PC-9 (cell line): ENCODE measurements at regions not wholly inside any gene's neighbourhood (a gene's known extent, or its start where the extent isn't known, plus 50 kb on each side); places are given as distances from the start of the nearest gene placed in this dataset.

Source experiments
- BruUV-seq: library from RNA; stranded (reverse); fragments of 400-500 nt; replicated peaks from 2 replicates; lab custom pipeline; 2021; lab: Mats Ljungman, UMichigan
- CTCF ChIA-PET: fragments of 300-600 bp; sonication (Branson Sonifier 250); formaldehyde crosslinking; loops from one replicate; lab custom pipeline; 2022; ENCODE audit warnings: antibody characterized with exemption; lab: Charles Lee
- POLR2A ChIA-PET: fragments of 300-600 bp; sonication (Branson Sonifier 250); formaldehyde crosslinking; loops from one replicate; lab custom pipeline; 2022; ENCODE audit warnings: antibody characterized with exemption; ENCODE audit not compliant: unreplicated experiment; lab: Charles Lee
- DNase-seq, 2 experiments: peaks; one replicate each; pipeline versions ENCODE4 v3.0.0 to v3.0.0-alpha.2; 2015 to 2022; ENCODE audit warnings: mixed read lengths in 1 of 2
- H2AFZ ChIP-seq: fragments of 200-600 bp; sonication (generic); 2 replicates; pipeline ENCODE4 v1.8.1; 2017; ENCODE audit warnings: antibody characterized with exemption
- H3F3A ChIP-seq: fragments of 200-600 bp; sonication (generic); 2 replicates; pipeline ENCODE4 v1.8.1; 2017; ENCODE audit warnings: antibody characterized with exemption, mild to moderate bottlenecking, low read depth; ENCODE audit not compliant: insufficient read depth
- H3K27ac ChIP-seq: fragments of 200-600 bp; sonication (generic); 2 replicates; pipeline ENCODE4 v1.6.1; 2016; ENCODE audit warnings: mixed run types
- H3K27me3 ChIP-seq: fragments of 200-600 bp; sonication (generic); 2 replicates; pipeline ENCODE4 v1.6.1; 2016; ENCODE audit warnings: low read depth, mixed run types; ENCODE audit not compliant: insufficient read depth
- H3K36me3 ChIP-seq: fragments of 200-600 bp; sonication (generic); 2 replicates; pipeline ENCODE4 v1.6.1; 2016; ENCODE audit warnings: low read depth, mixed run types
- H3K4me1 ChIP-seq: fragments of 200-600 bp; sonication (generic); replicated peaks from 2 replicates; pipeline ENCODE4 v1.6.1; 2016; ENCODE audit warnings: mixed run types; ENCODE audit not compliant: insufficient read depth
- H3K4me2 ChIP-seq: fragments of 200-600 bp; sonication (generic); 2 replicates; pipeline ENCODE4 v1.6.1; 2017; ENCODE audit warnings: mixed run types
- H3K4me3 ChIP-seq: fragments of 200-600 bp; sonication (generic); 2 replicates; pipeline ENCODE4 v1.6.1; 2016; ENCODE audit warnings: mixed run types
- H3K79me2 ChIP-seq: fragments of 200-600 bp; sonication (generic); 2 replicates; pipeline ENCODE4 v1.6.1; 2017; ENCODE audit warnings: low read depth, mixed run types
- H3K9me2 ChIP-seq: fragments of 200-600 bp; sonication (generic); 2 replicates; pipeline ENCODE4 v1.8.1; 2017; ENCODE audit warnings: mild to moderate bottlenecking; ENCODE audit not compliant: insufficient read depth
- H3K9me3 ChIP-seq: fragments of 200-600 bp; sonication (generic); 2 replicates; pipeline ENCODE4 v1.8.1; 2016; ENCODE audit warnings: low read depth; ENCODE audit not compliant: insufficient read depth
- H4K20me1 ChIP-seq: fragments of 200-600 bp; sonication (generic); 2 replicates; pipeline ENCODE4 v1.8.1; 2017; ENCODE audit not compliant: insufficient read depth
- CTCF ChIP-seq: fragments of 200-600 bp; sonication (generic); conservative IDR thresholded peaks from 2 replicates; pipeline ENCODE4 v1.6.1; 2017; ENCODE audit warnings: mixed run types, antibody characterized with exemption, mild to moderate bottlenecking, moderate library complexity
- EZH2 ChIP-seq: fragments of 200-600 bp; sonication (generic); IDR thresholded peaks from 2 replicates; pipeline ENCODE4 v1.8.0; 2017; ENCODE audit warnings: antibody characterized with exemption, low read depth
- intact Hi-C: fragments of 100-400 bp; cut with micrococcal nuclease; formaldehyde crosslinking; loops from one replicate; pipeline ENCODE4 v1.10.0; 2022; ENCODE audit not compliant: unreplicated experiment

DNA sequence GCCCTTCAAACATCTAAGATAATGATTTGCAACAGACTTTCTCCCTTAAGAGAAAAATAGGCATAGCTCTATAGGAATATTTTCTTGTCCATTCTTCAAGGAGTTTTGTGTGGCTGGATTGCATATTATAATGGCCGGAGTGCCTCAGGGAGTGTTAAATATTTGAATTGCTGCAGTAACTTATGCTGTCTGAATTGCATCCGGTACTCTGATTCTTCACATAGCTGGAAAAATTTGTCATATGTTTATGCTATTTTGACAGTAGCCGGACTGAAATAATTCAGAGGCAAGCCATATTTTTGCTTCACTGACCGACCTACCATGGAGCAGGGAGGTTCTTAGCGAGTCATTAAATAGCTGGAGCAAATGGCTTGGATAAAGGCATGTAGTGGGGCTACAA is 621.0 kb downstream of the ACTL7B start:
- BruUV-seq = no TSS peak
- H3K4me1 ChIP-seq = no peaks in the 10 kb centered on the region
- no peaks in the 10 kb centered on the region for H3K36me3 ChIP-seq
- H3K79me2 ChIP-seq = no peaks in the 10 kb centered on the region
- intact Hi-C loops = no loop called here
- H3K4me2 ChIP-seq = no peak overlapping the region
- H3K9me2 ChIP-seq = no peaks in the 10 kb centered on the region
- H3K27me3 ChIP-seq = no peaks in the 10 kb centered on the region
- H3K4me3 ChIP-seq = no peak overlapping the region
- no peak overlapping the region for H3K27ac ChIP-seq
- DNase-seq = no peak
- H3F3A ChIP-seq = no peaks in the 10 kb centered on the region
- H2AFZ ChIP-seq = no peak overlapping the region
- ChIA-PET POLR2A (interaction anchor here (0.6 kb wide), 1 partner anchor 745 kb away, joined by 4 read pairs; the partner anchor contains the start of gene KLF4), CTCF (no interaction called here)
- no peaks in the 10 kb centered on the region for H3K9me3 ChIP-seq
- TF ChIP-seq CTCF (no peak), EZH2 (no peak)
- no peaks in the 10 kb centered on the region for H4K20me1 ChIP-seq

- ChIA-PET POLR2A (no interaction called here), CTCF (no interaction called here)
- Histone ChIP-seq H3K4me2 (no peak overlapping the region), H3K27ac (no peak overlapping the region), H3K79me2 (no peaks in the 10 kb centered on the region), H3K27me3 (no peaks in the 10 kb centered on the region), H3K36me3 (no peaks in the 10 kb centered on the region), H3K4me1 (no peaks in the 10 kb centered on the region), H3K9me2 (no peaks in the 10 kb centered on the region), H2AFZ (no peak overlapping the region), H4K20me1 (no peaks in the 10 kb centered on the region), H3K4me3 (no peak overlapping the region), H3F3A (no peaks in the 10 kb centered on the region), H3K9me3 (peaks cover 4% of the 10 kb centered on the region; the same call in 1 of the 2 replicates)
- DNase-seq = no peak
- intact Hi-C loops = no loop called here
- no TSS peak for BruUV-seq
- TF ChIP-seq EZH2 = no peak
- TF ChIP-seq CTCF = no peak
Measured at GRCh38 chr9:108225149-108225800, 630.5 kb downstream of the ACTL7B start.

DNA sequence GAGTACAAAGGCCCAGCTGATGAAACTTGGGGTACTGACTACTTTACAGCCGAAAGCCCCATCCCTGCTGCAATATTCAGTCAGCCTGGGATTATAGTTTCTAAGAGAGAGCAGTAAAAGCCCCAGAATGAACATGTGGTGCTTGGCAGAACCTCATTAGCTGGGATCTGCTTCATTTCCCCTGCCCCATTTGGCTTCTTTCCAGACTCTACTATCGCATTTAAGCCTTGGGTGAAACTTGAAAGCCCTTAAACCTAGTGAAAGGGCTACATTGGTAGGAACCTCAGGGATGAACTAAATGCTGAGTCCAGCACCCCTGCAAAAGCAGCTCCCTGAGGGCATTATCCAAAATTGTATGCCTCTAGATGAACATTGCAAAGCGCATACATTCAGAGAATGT is 631.1 kb downstream of the ACTL7B start:
- Histone ChIP-seq H3F3A (no peaks in the 10 kb centered on the region), H3K9me3 (peaks cover 4% of the 10 kb centered on the region; the same call in 1 of the 2 replicates), H3K27me3 (no peaks in the 10 kb centered on the region), H4K20me1 (no peaks in the 10 kb centered on the region), H3K27ac (no peak overlapping the region), H3K4me2 (no peak overlapping the region), H2AFZ (no peak overlapping the region), H3K36me3 (no peaks in the 10 kb centered on the region), H3K4me1 (no peaks in the 10 kb centered on the region), H3K4me3 (no peak overlapping the region), H3K79me2 (no peaks in the 10 kb centered on the region), H3K9me2 (no peaks in the 10 kb centered on the region)
- intact Hi-C loops = no loop called here
- CTCF ChIA-PET = interaction anchor here (0.5 kb wide), 1 partner anchor 733 kb away, joined by 3 read pairs; no protein-coding TSS in a partner anchor
- no TSS peak for BruUV-seq
- POLR2A ChIA-PET = no interaction called here
- TF ChIP-seq EZH2 = no peak
- no peak for TF ChIP-seq CTCF
- DNase-seq = no peak
